HG02973 (cell line): ENCODE measurements at regions not wholly inside any gene's neighbourhood (a gene's known extent, or its start where the extent isn't known, plus 50 kb on each side); places are given as distances from the start of the nearest gene placed in this dataset.

Experiments used
- ATAC-seq: cut with Tn5 transposase; IDR thresholded peaks from one replicate; pipeline ENCODE4 v1.9.1; 2021; ENCODE audit warnings: moderate library complexity; ENCODE audit not compliant: unreplicated experiment

DNA sequence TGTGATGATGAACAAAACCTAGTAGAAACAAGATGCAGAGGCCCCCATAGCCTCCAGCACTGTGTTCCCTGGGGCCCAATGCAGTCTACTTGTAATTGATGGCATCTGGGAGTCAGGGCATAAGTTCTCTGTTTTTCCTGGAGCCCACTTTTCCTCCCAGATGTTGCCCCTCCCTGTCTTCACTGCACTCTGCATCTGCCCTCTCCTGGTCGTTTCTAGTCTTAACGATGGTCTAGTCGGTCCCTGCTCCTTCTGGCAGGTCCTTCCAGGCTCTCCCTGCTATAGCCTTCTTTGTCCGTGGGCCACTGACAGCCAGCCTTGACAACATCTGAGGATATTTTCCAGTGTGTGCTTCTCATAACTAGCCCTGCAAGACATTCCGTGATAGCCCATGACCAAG is 208.3 kb downstream of the GXYLT1 start:
- ATAC-seq, result no peak

- ATAC-seq, result no peak
Measured at GRCh38 chr12:41935911-41936310, 208.8 kb downstream of the GXYLT1 start.

GRCh38 chr12:41932470-41932991 is 212.1 kb downstream of the GXYLT1 start:
- no peak for ATAC-seq

- ATAC-seq, result no peak
Measured at GRCh38 chr12:41930866-41931437, 213.7 kb downstream of the GXYLT1 start.

GRCh38 chr12:41924111-41924510 is 220.6 kb downstream of the GXYLT1 start:
- ATAC-seq, result no peak

DNA sequence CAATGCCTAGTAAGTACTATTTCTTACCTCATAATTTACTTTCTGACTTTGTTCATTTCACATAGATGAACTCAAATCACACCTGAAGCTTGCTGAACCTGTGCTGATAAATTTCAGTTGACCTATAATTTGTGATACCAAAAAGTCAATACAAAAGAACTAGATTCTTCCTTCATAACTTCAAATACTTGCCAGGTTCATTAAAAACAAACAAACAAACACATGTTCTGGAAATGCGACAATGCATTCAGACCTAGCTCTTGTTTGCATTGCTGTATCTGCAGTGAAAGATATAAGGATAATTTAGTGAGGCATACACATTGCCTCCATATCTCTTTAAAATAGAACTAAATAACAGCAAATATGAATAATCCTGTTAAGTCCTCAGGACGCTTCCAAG is 221.3 kb downstream of the GXYLT1 start:
- ATAC-seq, result no peak

- no peak for ATAC-seq
Measured at GRCh38 chr12:41920355-41920754, 224.3 kb downstream of the GXYLT1 start.

- no peak for ATAC-seq
Measured at GRCh38 chr12:41919526-41920261, 225.0 kb downstream of the GXYLT1 start.

GRCh38 chr12:41919048-41919447 is 225.6 kb downstream of the GXYLT1 start:
- ATAC-seq, result no peak

DNA sequence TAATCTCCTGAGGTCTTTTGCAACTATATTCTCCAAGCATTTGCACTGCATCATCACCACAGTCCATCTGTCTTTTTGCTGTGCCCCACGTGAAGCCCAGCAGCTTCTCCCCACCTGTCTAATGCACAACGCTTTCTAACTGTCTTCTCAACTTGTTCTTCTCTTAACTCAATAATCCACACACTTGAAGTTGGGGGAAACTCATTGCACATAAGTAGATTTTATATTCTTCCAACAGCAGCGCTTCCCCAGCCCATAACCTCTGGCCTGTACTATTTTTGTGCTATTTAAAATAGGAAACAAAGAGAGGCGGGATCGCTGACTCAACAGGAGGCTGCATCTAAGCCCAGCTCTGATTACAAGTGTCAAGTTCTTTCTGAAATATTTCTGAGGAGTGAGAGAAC is 226.7 kb downstream of the GXYLT1 start:
- ATAC-seq, result no peak

DNA sequence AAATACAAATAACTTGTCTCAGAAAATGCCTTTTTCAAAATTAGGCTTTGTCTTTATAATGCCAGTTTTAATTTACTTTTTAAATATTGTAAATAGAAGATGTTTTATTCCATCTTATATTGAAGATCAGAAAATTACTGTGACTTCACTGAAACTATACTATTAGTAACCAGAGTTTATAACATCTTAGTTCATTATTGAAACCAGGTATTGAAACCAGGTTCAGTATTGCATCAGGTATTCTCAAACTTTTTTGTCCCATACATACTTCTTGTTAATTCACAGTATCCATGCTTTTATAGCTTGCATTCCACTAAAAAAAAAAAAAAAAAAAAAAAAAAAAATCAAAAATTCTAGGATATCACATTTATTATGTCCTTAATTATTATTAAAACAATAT is 227.5 kb downstream of the GXYLT1 start:
- ATAC-seq, result peak; percentile 76

DNA sequence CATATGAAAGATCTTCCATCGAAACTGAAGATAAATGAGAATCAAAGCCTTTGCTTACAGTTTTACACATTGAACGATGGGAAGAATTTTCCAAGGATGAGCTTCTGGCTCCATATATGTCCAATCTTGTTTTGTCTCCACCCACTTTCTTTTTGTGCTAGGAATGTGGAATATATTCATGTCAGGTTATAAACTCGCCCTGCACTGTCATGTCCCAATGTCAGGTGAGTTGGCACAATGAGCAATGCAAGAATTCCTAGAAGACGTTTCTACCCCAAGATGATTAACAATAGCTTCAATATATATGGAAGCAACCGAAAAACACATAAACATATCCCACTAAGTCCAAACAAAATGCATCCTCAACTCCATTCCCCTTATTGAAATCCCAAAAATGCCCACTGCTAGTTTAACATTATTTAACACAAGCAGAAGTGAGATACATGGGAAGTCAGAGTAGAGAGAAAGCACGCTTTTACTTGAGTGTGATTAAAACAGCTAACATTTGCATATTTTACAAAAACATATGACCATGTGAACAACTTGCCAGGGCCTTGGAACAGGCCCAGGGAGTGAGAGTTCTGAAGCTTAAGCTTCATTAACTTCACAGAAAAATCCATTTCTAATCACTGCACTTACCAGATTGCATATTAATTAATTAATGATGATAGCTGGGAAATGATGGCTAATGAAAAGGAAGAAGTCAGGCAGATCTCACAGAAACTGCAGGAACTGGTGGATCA is 233.9 kb downstream of the GXYLT1 start:
- ATAC-seq, result no peak

- no peak for ATAC-seq
Measured at GRCh38 chr12:41908206-41908605, 236.5 kb downstream of the GXYLT1 start.

GRCh38 chr12:41907550-41907949 is 237.1 kb downstream of the GXYLT1 start:
- no peak for ATAC-seq

DNA sequence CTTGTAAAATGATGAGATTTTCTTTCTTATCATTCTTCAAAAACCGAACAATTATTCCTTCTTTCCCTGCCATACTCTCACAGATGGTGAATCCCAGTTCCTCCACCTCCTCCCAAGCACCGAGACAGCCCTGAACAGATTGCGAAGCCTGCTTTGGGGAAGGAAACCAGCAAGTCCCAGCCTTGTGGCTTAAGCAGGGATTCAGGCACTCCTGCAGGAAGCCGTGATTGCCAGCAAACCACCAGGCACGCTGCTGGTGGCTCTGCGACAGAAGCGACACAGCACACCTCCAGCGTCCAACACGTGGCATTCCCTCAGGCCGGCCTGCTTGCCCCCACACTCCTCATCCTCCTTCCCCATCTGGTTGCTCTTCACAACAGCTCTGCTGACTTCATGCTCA is 237.7 kb downstream of the GXYLT1 start:
- no peak for ATAC-seq

DNA sequence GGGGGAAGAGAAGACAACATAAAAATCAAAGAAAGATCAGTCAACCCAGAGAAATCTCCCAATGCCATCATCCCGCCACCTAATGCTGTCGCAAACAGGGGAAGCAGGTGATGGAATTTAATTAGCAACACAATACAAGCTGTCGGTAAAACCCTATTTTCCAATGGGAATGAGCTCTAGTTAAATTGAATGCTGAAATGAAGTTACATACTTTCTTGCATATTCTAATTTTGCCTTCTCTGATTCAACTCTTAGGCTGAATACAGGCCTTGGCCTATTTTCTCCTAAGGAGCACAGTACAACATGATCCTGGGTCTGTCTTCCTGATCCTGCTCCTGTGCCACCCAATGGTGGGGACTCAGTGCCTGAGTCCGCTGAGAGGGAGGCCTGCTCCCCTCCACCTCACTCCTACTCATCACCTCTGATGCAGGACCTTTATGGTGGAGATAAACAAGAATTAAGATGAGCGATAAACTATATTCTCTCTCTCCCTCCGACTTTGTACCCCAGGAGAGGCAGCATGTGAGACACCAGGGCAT is 238.8 kb downstream of the GXYLT1 start:
- ATAC-seq, result no peak

DNA sequence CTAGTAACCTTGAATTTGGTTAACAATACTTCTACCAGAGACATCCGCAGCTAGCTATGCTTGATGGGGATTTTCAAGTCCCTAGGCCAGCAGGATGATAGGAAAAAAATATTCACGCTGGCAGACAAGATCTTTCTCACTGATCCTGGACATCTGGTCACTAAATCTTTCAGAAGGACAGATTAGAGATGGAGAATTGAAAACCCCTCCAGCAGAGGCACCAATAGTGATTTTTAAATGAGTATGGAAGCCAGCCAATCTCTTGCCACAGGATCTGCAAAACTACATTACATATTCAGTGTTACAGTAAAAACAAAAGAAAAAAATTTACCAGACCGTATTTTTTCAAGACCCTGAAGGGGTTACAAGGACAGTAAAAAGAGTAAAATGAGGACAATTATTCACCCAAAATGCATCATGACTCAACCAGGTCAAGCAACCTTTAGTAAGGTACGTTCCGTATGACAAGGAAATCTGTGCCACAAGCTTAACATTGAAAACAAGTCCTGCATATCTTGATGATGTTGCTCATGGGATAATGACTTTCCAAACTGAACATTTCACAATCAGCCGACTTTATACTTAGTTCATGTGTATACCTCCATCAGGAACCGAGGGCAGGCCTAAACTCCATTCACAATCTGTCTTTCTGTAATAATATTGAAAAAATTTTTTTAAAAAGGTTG is 239.5 kb downstream of the GXYLT1 start:
- no peak for ATAC-seq

DNA sequence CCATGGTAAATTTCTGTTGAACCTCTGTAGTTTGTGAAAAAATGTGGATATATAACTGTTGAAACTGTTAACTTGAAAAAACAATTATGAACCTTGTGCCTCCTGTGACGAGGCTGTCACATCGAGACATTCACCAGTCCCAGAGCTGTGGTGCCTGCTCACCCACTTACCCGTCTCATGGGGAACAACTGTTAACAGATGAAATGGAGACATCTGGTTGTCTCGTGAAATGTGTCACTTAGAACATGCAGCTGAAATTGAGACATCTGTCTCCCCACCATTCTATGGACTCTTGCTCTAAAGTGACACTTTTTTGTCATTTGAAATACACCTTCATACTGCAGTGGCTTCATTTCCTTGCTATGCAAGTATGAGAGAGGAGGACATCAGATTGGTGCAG is 240.6 kb downstream of the GXYLT1 start:
- ATAC-seq, result no peak

GRCh38 chr12:41903014-41903708 is 241.5 kb downstream of the GXYLT1 start:
- no peak for ATAC-seq

- no peak for ATAC-seq
Measured at GRCh38 chr12:41899577-41899976, 245.1 kb downstream of the GXYLT1 start.
